GM12873 (cell line): ENCODE measurements at regions not wholly inside any gene's neighbourhood (a gene's known extent, or its start where the extent isn't known, plus 50 kb on each side); places are given as distances from the start of the nearest gene placed in this dataset.

Experiments used
- CTCF ChIP-seq: IDR thresholded peaks from 2 replicates; pipeline ENCODE4 v1.5.1; 2012; ENCODE audit warnings: low read depth, mild to moderate bottlenecking, moderate library complexity, low read length, control low read depth; ENCODE audit not compliant: insufficient read depth; ENCODE audit errors: missing control alignments

- TF ChIP-seq CTCF = no peak
These were observed 74.5 kb upstream of the PCDH8 start for GRCh38 chr13:52922961-52923360.

DNA sequence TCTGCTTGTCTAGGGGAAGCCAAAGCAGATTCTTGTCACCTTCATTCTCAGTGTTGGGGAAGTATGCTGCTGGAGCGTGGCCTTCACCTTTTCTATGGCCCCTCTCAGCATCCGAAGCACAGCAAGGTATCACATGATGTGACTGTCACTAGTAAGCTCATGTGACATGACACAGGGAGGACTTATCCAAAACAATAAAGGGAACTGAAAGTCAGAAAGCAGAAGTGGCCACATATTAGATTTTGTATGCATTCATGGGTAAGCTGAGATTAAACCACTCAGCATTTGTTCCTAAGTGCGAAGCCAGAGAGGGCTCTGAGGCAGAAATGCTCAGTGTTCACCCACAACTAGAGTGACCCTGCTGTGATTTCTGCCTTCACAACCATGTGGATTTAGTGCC lies 72.8 kb upstream of the PCDH8 start:
- TF ChIP-seq CTCF = no peak

GRCh38 chr13:52916486-52916990 lies 68.1 kb upstream of the PCDH8 start:
- no peak for TF ChIP-seq CTCF

DNA sequence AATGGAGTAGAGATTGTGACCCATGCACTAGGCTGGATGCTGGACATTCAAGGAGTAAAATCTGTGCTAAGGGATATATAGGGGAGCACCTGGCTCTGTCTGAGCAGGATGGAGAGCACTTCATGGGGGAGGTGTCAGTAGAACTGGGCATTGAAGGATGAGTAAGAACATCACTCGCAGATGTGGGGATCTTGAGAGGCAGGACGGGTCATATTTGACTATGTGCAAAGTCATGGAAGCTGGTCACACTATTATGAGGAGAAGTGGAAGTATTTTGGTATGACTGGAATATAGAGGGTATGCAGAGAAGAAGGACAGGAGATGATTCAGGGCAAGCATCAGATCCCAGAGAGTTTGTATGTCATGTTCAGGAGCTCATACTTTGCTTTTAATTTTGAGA lies 62.9 kb upstream of the PCDH8 start:
- TF ChIP-seq CTCF = no peak

DNA sequence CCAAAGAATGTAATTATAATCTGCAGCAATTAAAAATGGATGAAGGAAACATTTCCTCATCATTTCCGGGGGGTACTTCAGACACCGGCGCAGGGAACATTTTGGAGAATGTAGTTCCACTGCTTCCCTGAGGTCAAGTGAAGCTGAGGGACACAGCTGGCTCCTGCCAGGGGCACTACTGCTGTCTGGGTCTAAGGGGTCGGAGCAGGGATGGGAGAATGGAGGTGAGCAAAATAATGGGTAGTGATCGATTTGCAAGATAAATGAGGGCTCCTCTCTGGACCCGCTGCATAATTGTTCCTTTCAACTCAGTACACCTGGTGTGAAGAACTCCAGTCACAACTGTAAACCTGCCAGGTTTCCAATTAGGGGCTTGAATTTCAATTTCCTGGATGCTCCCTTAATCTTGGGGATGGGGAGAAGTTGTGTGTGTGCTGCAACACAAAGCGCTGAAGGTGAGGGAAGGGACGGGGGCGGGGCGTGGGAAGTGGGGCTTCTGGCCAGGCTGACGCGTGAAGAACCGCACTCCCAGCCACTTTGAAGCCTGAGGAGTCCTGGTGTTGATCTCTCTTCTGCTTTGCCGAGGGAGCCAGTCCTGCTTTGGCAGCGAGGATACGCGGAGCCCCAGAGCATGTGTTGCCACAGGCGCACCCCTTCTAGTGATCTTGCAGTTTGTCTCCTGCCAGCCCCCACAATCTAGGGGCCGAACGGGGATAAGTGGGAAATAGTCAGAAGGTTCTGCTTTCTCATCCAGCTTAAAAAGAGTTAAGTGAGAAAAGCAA lies 57.9 kb upstream of the PCDH8 start:
- no peak for TF ChIP-seq CTCF

GRCh38 chr13:52905701-52906100 lies 57.3 kb upstream of the PCDH8 start:
- TF ChIP-seq CTCF = no peak

DNA sequence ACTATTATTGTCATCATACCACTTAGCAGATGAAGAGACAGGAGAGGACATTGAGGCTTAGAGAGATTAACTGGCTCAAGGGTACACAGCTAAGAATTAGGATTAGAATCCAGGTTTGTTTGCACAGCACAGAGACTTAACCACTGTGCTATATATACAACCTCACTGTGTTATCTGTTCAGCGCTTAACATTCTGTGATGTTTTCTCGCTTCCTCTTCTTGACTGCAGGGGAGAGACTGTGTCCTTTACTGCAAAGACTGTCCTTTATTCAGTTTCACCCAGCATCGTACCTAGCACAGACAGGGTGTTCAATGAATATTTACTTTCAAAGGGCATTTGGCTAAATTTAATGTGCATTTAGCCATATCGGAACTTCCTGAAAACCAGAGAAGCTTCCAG lies 54.9 kb upstream of the PCDH8 start:
- no peak for TF ChIP-seq CTCF
